Transverse colon (tissue), 3 donors: ENCODE measurements at regions not wholly inside any gene's neighbourhood (a gene's known extent, or its start where the extent isn't known, plus 50 kb on each side); places are given as distances from the start of the nearest gene placed in this dataset.

Experiments used
- POLR2A ChIP-seq: fragments of 450-650 bp; IDR thresholded peaks from one replicate; pipeline ENCODE4 v1.6.1; 2016; ENCODE audit warnings: antibody characterized with exemption, mild to moderate bottlenecking, moderate library complexity
- TF ChIP-seq, protein P1 (sequence below), 5 experiments: fragments of 200-600 bp in 3 of 5; fragments of 450-650 bp in 2 of 5; sonication (generic) in 3 of 5; IDR thresholded peaks; 1 replicate in 2 of 5; 2 replicates in 3 of 5; pipeline ENCODE4 v1.5.1; 2016 to 2017; ENCODE audit warnings: antibody characterized with exemption in 5 of 5, inconsistent platforms in 3 of 5, mild to moderate bottlenecking in 2 of 5, moderate library complexity in 1 of 5

DNA sequence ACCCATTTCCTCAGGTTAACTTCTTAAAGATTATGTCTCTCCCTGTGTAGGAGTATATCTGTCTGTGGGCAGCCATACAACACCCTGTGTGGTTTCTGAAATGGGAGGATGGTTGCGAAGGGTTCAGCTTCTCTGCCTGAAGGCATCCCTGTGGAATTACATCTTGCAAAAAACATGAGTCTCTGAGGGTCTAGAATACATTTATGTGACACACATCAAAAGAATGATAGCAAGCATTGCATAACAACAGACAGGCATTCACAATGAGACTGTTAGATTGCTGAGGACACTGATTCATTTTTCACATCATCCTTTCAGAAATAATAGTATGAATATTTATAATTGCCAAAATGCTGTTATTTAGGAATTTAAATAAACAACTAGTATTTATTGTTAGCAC is 670.9 kb downstream of the HTR1B start:
- TF ChIP-seq, protein P1, sequence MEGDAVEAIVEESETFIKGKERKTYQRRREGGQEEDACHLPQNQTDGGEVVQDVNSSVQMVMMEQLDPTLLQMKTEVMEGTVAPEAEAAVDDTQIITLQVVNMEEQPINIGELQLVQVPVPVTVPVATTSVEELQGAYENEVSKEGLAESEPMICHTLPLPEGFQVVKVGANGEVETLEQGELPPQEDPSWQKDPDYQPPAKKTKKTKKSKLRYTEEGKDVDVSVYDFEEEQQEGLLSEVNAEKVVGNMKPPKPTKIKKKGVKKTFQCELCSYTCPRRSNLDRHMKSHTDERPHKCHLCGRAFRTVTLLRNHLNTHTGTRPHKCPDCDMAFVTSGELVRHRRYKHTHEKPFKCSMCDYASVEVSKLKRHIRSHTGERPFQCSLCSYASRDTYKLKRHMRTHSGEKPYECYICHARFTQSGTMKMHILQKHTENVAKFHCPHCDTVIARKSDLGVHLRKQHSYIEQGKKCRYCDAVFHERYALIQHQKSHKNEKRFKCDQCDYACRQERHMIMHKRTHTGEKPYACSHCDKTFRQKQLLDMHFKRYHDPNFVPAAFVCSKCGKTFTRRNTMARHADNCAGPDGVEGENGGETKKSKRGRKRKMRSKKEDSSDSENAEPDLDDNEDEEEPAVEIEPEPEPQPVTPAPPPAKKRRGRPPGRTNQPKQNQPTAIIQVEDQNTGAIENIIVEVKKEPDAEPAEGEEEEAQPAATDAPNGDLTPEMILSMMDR (IDR thresholded peaks at IDR 0.05): no peak
- no peak for TF ChIP-seq POLR2A
